ENCODE measurements at regions not wholly inside any gene's neighbourhood (a gene's known extent, or its start where the extent isn't known, plus 50 kb on each side); places are given as distances from the start of the nearest gene placed in this dataset.

DNA sequence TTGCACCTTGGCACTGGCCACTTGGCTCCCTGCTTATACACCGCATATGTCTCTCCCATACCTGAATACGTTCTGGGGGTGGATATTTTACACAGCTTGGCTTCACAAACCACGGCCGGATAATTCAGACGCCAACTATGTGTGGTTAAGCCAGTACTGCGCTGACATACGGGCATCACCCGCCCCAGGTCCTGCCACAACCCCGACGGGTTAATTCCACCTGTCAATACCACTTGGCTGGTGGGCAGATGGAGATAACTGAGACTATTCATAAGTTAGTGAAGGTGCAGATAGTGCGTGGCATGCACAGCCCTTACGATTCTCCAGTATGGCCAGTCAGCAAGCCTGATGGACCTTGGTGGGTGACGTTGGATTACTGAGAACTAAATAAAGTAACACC lies 696.3 kb upstream of the AGA start:
- Histone ChIP-seq H3K4me3 (ENCODE audit: control insufficient read depth in 1 of 2, extremely low read depth in 1 of 2, low read length in 1 of 2) (no peak overlapping the region), H3K27me3 (replicated peaks in 1 of 2; ENCODE audit: control insufficient read depth in 2 of 2, extremely low read depth in 1 of 2, insufficient read depth in 2 of 2, low read length in 1 of 2) (no peaks in the 10 kb centered on the region), H3K9me3 (no peaks in the 10 kb centered on the region), H3K27ac (ENCODE audit: low read length) (no peak overlapping the region), H3K36me3 (ENCODE audit: control insufficient read depth in 2 of 2, extremely low read depth in 1 of 2, insufficient read depth in 1 of 2, low read length in 1 of 2) (no peaks in the 10 kb centered on the region), H3K4me1 (ENCODE audit: control insufficient read depth in 1 of 2, extremely low read depth in 1 of 2, insufficient read depth in 2 of 2, low read length in 2 of 2) (no peaks in the 10 kb centered on the region)
- 94% methylated on average over 2 of the region's 13 CpGs for WGBS (ENCODE audit: insufficient coverage)
- Mint-ChIP-seq H3K4me3 (no peak overlapping the region), H3K27me3 (no peaks in the 10 kb centered on the region), H3K27ac (no peak overlapping the region), H3K36me3 (no peaks in the 10 kb centered on the region), H3K9me3 (peaks cover 0 to 8% (median 3%) of the 10 kb centered on the region in 3 donors), H3K4me1 (no peaks in the 10 kb centered on the region)
- CTCF ChIA-PET = no interaction called here
- DNase-seq (no peak), ATAC-seq (replicated peaks in 1 of 4) (no peak)
- POLR2A ChIA-PET = no interaction called here

DNA sequence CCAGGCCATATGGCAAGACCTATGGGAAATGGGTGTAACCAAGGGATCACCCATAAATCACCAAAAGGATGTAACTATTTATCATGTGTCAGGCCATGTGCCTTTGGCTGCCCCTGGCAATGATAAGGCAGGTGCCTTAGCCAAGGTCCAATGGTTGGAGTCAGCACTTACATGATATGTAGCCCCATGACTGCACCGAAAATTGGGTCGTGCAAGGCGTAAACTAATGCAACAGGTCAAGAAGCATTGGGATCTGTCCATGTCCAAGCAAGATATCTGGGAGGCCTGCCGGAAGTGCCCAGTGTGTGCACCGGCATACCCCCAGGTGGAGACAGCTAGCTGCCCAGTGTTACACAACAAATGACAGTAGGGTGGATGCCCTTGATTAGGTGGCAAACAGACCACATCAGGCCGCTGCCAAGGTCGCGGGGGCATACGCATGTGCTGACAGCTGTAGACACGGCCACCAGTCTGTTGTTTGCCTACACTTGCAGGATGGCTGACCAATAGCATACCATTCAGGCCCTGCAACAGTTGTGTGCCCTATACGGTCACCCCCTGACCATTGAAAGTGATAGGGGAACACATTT lies 698.2 kb upstream of the AGA start:
- DNase-seq (no peak), ATAC-seq (replicated peaks in 1 of 4) (no peak)
- H3K9me3 Mint-ChIP-seq = peaks cover 0 to 4% (median 3%) of the 10 kb centered on the region in 3 donors
- Histone ChIP-seq H3K9me3 (no peaks in the 10 kb centered on the region), H3K4me3 (ENCODE audit: control insufficient read depth in 1 of 2, extremely low read depth in 1 of 2, low read length in 1 of 2) (no peak overlapping the region), H3K27me3 (replicated peaks in 1 of 2; ENCODE audit: control insufficient read depth in 2 of 2, extremely low read depth in 1 of 2, insufficient read depth in 2 of 2, low read length in 1 of 2) (no peaks in the 10 kb centered on the region), H3K27ac (ENCODE audit: low read length) (no peak overlapping the region), H3K36me3 (ENCODE audit: control insufficient read depth in 2 of 2, extremely low read depth in 1 of 2, insufficient read depth in 1 of 2, low read length in 1 of 2) (no peaks in the 10 kb centered on the region), H3K4me1 (ENCODE audit: control insufficient read depth in 1 of 2, extremely low read depth in 1 of 2, insufficient read depth in 2 of 2, low read length in 2 of 2) (no peaks in the 10 kb centered on the region)
- no peak overlapping the region for H3K27ac Mint-ChIP-seq
- H3K36me3 Mint-ChIP-seq = no peaks in the 10 kb centered on the region
- WGBS (ENCODE audit: insufficient coverage) = 95% methylated on average over 11 of the region's 11 CpGs
- ChIA-PET CTCF (no interaction called here), POLR2A (no interaction called here)
- H3K27me3 Mint-ChIP-seq = no peaks in the 10 kb centered on the region
- no peaks in the 10 kb centered on the region for H3K4me1 Mint-ChIP-seq
- no peak overlapping the region for H3K4me3 Mint-ChIP-seq

DNA sequence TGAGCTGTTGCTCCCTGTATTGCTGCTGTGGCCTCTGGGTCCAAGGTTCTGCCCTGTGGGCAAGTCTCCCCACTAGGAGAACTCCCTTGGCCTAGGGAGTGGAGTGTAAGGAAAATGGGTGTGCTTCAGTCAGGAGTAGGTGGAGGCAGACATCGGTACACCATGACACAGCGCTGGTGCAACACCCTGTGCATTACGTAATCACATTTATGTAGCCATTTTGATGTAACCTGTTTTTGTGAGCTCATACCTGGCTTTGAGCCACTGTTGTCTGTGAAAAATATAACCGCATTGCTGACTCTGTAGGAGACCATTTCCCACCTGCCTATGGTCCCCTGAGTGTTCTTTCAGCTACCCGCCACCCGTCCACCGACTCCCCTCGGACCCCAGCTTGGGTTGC lies 700.5 kb upstream of the AGA start:
- 89% methylated on average over 8 of the region's 8 CpGs for WGBS (ENCODE audit: insufficient coverage)
- H3K36me3 Mint-ChIP-seq = no peaks in the 10 kb centered on the region
- H3K4me3 Mint-ChIP-seq = no peak overlapping the region
- no peaks in the 10 kb centered on the region for H3K4me1 Mint-ChIP-seq
- no peaks in the 10 kb centered on the region for H3K9me3 ChIP-seq
- no peaks in the 10 kb centered on the region for H3K4me1 ChIP-seq (ENCODE audit: control insufficient read depth in 1 of 2, extremely low read depth in 1 of 2, insufficient read depth in 2 of 2, low read length in 2 of 2)
- no peak for ATAC-seq (replicated peaks in 1 of 4)
- no peaks in the 10 kb centered on the region for H3K27me3 Mint-ChIP-seq
- no peak overlapping the region for H3K27ac Mint-ChIP-seq
- H3K27me3 ChIP-seq (replicated peaks in 1 of 2; ENCODE audit: control insufficient read depth in 2 of 2, extremely low read depth in 1 of 2, insufficient read depth in 2 of 2, low read length in 1 of 2) = no peaks in the 10 kb centered on the region
- H3K4me3 ChIP-seq (ENCODE audit: control insufficient read depth in 1 of 2, extremely low read depth in 1 of 2, low read length in 1 of 2) = no peak overlapping the region
- CTCF ChIA-PET = no interaction called here
- no peaks in the 10 kb centered on the region for H3K36me3 ChIP-seq (ENCODE audit: control insufficient read depth in 2 of 2, extremely low read depth in 1 of 2, insufficient read depth in 1 of 2, low read length in 1 of 2)
- POLR2A ChIA-PET = no interaction called here
- H3K9me3 Mint-ChIP-seq = peaks cover 0 to 4% (median 2%) of the 10 kb centered on the region in 3 donors
- H3K27ac ChIP-seq (ENCODE audit: low read length) = no peak overlapping the region
- DNase-seq = no peak

DNA sequence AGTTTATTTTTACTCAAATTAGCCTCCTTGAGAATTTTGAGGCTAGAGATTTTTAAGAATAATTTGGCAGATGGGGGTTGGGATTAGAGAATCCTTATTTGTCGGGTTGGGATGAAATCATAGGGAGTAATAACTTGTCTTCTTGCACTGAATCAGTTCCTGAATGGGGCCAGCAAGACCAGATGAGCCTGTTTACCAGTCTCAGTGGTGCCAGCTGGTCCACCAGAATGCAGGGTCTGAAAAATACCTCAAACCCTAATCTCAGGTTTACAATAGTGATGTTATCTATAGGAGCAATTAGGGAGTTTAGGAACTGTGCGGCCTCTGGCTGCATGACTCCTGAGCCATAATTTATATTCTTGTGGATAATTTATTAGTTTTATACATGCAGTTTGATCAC lies 705.9 kb upstream of the AGA start:
- no peaks in the 10 kb centered on the region for H3K27me3 Mint-ChIP-seq
- H3K36me3 ChIP-seq (ENCODE audit: control insufficient read depth in 2 of 2, extremely low read depth in 1 of 2, insufficient read depth in 1 of 2, low read length in 1 of 2) = no peaks in the 10 kb centered on the region
- H3K4me1 Mint-ChIP-seq = no peaks in the 10 kb centered on the region
- no peak overlapping the region for H3K4me3 Mint-ChIP-seq
- no peaks in the 10 kb centered on the region for H3K9me3 ChIP-seq
- H3K4me3 ChIP-seq (ENCODE audit: control insufficient read depth in 1 of 2, extremely low read depth in 1 of 2, low read length in 1 of 2) = no peak overlapping the region
- H3K9me3 Mint-ChIP-seq = peaks cover 0 to 5% (median 3%) of the 10 kb centered on the region in 3 donors
- H3K4me1 ChIP-seq (ENCODE audit: control insufficient read depth in 1 of 2, extremely low read depth in 1 of 2, insufficient read depth in 2 of 2, low read length in 2 of 2) = no peaks in the 10 kb centered on the region
- DNase-seq = no peak
- no peaks in the 10 kb centered on the region for H3K27me3 ChIP-seq (replicated peaks in 1 of 2; ENCODE audit: control insufficient read depth in 2 of 2, extremely low read depth in 1 of 2, insufficient read depth in 2 of 2, low read length in 1 of 2)
- no peak overlapping the region for H3K27ac ChIP-seq (ENCODE audit: low read length)
- no peak for ATAC-seq (replicated peaks in 1 of 4)
- ChIA-PET POLR2A (no interaction called here), CTCF (no interaction called here)
- H3K36me3 Mint-ChIP-seq = no peaks in the 10 kb centered on the region
- 83% methylated on average over 1 of the region's 2 CpGs for WGBS (ENCODE audit: insufficient coverage)
- no peak overlapping the region for H3K27ac Mint-ChIP-seq

DNA sequence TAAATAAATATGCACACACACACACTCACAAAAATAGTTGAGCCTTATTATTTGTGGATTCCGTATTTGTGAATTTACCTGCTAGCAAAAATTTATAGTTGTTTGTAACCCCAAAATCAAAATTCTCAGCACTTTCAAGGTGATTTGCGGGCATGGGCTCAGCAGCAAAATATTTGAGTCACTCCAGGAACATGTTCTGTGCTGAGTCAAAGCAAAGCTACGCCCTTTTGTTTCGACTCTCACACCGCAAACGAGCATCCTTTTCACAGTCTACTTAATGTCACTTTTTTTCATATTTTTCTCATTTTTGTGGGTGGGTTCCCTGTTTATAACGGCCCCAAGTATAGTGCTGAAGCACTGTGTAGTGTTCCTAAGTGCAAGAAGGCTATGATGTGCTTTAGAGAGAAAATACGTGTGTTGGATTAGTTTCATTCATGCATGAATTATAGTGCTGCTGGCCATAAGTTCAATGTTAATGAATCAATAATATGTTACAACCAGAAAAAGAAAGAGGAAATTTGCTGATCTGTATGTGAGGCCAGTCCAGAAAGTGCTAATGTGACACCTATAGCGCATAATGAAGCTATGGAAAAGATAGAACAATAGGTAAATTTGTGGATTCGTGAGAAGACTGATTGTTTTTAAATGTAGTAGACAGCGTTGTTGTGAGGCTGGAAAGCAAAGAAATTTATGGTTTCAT lies 723.2 kb upstream of the AGA start:
- Mint-ChIP-seq H3K27ac (no peak overlapping the region), H3K9me3 (peaks cover 7 to 20% (median 17%) of the 10 kb centered on the region in 3 donors), H3K4me1 (no peaks in the 10 kb centered on the region), H3K27me3 (no peaks in the 10 kb centered on the region), H3K4me3 (no peak overlapping the region), H3K36me3 (no peaks in the 10 kb centered on the region)
- POLR2A ChIA-PET = no interaction called here
- no peaks in the 10 kb centered on the region for H3K36me3 ChIP-seq (ENCODE audit: control insufficient read depth in 2 of 2, extremely low read depth in 1 of 2, insufficient read depth in 1 of 2, low read length in 1 of 2)
- no peaks in the 10 kb centered on the region for H3K27me3 ChIP-seq (replicated peaks in 1 of 2; ENCODE audit: control insufficient read depth in 2 of 2, extremely low read depth in 1 of 2, insufficient read depth in 2 of 2, low read length in 1 of 2)
- no peak overlapping the region for H3K4me3 ChIP-seq (ENCODE audit: control insufficient read depth in 1 of 2, extremely low read depth in 1 of 2, low read length in 1 of 2)
- DNase-seq = no peak
- no peaks in the 10 kb centered on the region for H3K9me3 ChIP-seq
- 68% methylated on average over 5 of the region's 11 CpGs for WGBS (ENCODE audit: insufficient coverage)
- CTCF ChIA-PET = no interaction called here
- no peak overlapping the region for H3K27ac ChIP-seq (ENCODE audit: low read length)
- no peak for ATAC-seq (replicated peaks in 1 of 4)
- H3K4me1 ChIP-seq (ENCODE audit: control insufficient read depth in 1 of 2, extremely low read depth in 1 of 2, insufficient read depth in 2 of 2, low read length in 2 of 2) = no peaks in the 10 kb centered on the region

DNA sequence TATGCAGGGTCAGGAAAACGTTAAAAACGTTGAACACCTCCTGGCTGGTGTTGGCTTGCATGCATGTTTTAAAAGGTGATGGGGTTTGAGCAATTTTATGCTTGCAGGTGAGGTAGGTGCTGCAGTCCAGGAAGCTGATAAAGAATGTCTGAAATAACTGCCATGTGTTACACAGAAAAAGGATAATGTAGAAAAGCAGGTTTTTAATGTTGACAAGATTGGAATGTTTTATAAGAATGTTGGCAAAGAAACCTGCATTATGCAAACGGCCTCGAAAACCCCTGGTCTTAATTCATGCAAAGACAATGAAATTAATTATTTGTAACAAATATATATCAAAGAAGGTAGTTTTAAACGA lies 723.7 kb upstream of the AGA start:
- no peaks in the 10 kb centered on the region for H3K9me3 ChIP-seq
- Mint-ChIP-seq H3K4me3 (no peak overlapping the region), H3K4me1 (no peaks in the 10 kb centered on the region), H3K9me3 (peaks cover 7 to 20% (median 11%) of the 10 kb centered on the region in 3 donors), H3K27me3 (no peaks in the 10 kb centered on the region), H3K36me3 (no peaks in the 10 kb centered on the region), H3K27ac (no peak overlapping the region)
- H3K27ac ChIP-seq (ENCODE audit: low read length) = no peak overlapping the region
- no peaks in the 10 kb centered on the region for H3K4me1 ChIP-seq (ENCODE audit: control insufficient read depth in 1 of 2, extremely low read depth in 1 of 2, insufficient read depth in 2 of 2, low read length in 2 of 2)
- DNase-seq (no peak), ATAC-seq (replicated peaks in 1 of 4) (no peak)
- CTCF ChIA-PET = no interaction called here
- H3K27me3 ChIP-seq (replicated peaks in 1 of 2; ENCODE audit: control insufficient read depth in 2 of 2, extremely low read depth in 1 of 2, insufficient read depth in 2 of 2, low read length in 1 of 2) = no peaks in the 10 kb centered on the region
- no peak overlapping the region for H3K4me3 ChIP-seq (ENCODE audit: control insufficient read depth in 1 of 2, extremely low read depth in 1 of 2, low read length in 1 of 2)
- POLR2A ChIA-PET = no interaction called here
- WGBS (ENCODE audit: insufficient coverage) = 42% methylated on average over 2 of the region's 5 CpGs
- no peaks in the 10 kb centered on the region for H3K36me3 ChIP-seq (ENCODE audit: control insufficient read depth in 2 of 2, extremely low read depth in 1 of 2, insufficient read depth in 1 of 2, low read length in 1 of 2)

DNA sequence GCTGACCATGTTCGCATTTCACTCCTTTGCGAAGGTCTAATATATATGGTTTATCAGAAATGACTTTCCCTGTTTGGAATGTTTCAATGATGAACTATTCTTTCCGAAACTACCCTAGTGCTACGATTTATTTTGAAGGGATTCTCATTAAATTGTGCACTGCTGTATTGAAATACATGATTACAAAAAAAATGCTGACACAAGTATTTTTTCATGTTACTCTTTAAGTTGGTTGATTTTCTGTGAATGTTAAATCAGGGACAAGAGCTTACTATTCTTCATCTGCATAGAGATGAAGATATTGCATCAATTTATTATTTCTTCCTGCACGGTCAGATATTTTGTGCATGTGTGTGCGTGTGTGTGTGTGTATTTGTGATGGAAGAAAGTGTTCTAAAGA lies 731.5 kb upstream of the AGA start:
- CTCF ChIA-PET = no interaction called here

More for the DNA sequence above, 731.5 kb upstream of the AGA start:
- no peak overlapping the region for H3K4me3 ChIP-seq (ENCODE audit: control insufficient read depth in 1 of 2, extremely low read depth in 1 of 2, low read length in 1 of 2)
- no CpG with 5 or more reads among the region's 6 CpGs for WGBS (ENCODE audit: insufficient coverage)
- H3K9me3 Mint-ChIP-seq = peaks cover 0 to 2% (median 0%) of the 10 kb centered on the region in 3 donors
- no peak overlapping the region for H3K27ac ChIP-seq (ENCODE audit: low read length)
- no peaks in the 10 kb centered on the region for H3K36me3 ChIP-seq (ENCODE audit: control insufficient read depth in 2 of 2, extremely low read depth in 1 of 2, insufficient read depth in 1 of 2, low read length in 1 of 2)
- H3K4me1 ChIP-seq (ENCODE audit: control insufficient read depth in 1 of 2, extremely low read depth in 1 of 2, insufficient read depth in 2 of 2, low read length in 2 of 2) = no peaks in the 10 kb centered on the region
- H3K4me3 Mint-ChIP-seq = no peak overlapping the region
- no peaks in the 10 kb centered on the region for H3K4me1 Mint-ChIP-seq
- H3K27me3 ChIP-seq (replicated peaks in 1 of 2; ENCODE audit: control insufficient read depth in 2 of 2, extremely low read depth in 1 of 2, insufficient read depth in 2 of 2, low read length in 1 of 2) = no peaks in the 10 kb centered on the region
- ATAC-seq (replicated peaks in 1 of 4) (no peak), DNase-seq (no peak)
- H3K27me3 Mint-ChIP-seq = no peaks in the 10 kb centered on the region
- H3K27ac Mint-ChIP-seq = no peak overlapping the region
- POLR2A ChIA-PET = no interaction called here
- H3K9me3 ChIP-seq = no peaks in the 10 kb centered on the region
- H3K36me3 Mint-ChIP-seq = no peaks in the 10 kb centered on the region
